Endothelial cell of umbilical vein (primary cell): ENCODE measurements at regions not wholly inside any gene's neighbourhood (a gene's known extent, or its start where the extent isn't known, plus 50 kb on each side); places are given as distances from the start of the nearest gene placed in this dataset. TPM values are rescaled to one million over a fixed set of nuclear protein-coding genes. Genes with fewer than 3 reads are reported as not detected.

Experiments
- BruUV-seq: library from RNA; stranded (reverse); fragments of 400-500 nt; replicated peaks from 2 replicates; lab custom pipeline; 2021; lab: Mats Ljungman, UMichigan
- CTCF ChIA-PET: fragments of 300-600, 350-600 bp; sonication (Branson Sonifier 250); formaldehyde crosslinking; loops from one replicate; lab custom pipeline; 2021; ENCODE audit warnings: antibody characterized with exemption, inconsistent platforms; lab: Charles Lee
- POLR2A ChIA-PET: fragments of 300-600, 350-600 bp; sonication (Branson Sonifier 250); formaldehyde crosslinking; loops from one replicate; lab custom pipeline; 2021; ENCODE audit warnings: antibody characterized with exemption, inconsistent platforms; lab: Charles Lee
- DNase-seq: peaks from one replicate; pipeline ENCODE4 v3.0.0-alpha.2; 2011; ENCODE audit warnings: low read depth, low spot score
- FAIRE-seq: peaks from 2 replicates; lab custom pipeline; 2011; peaks lifted over from hg19 to GRCh38; lab: Jason Lieb, UNC
- H2AFZ ChIP-seq: 2 replicates; pipeline ENCODE4 v1.6.0; 2012; ENCODE audit warnings: low read depth, low read length, control low read depth, inconsistent platforms
- H3K27ac ChIP-seq: 2 replicates; pipeline ENCODE4 v1.5.1; 2011; ENCODE audit warnings: low read depth, mild to moderate bottlenecking, control low read depth, low read length, moderate library complexity; ENCODE audit not compliant: insufficient read depth
- H3K27me3 ChIP-seq, 2 experiments: 2 replicates each; pipeline versions ENCODE4 v1.6.0 to v1.6.1; 2011; ENCODE audit warnings: low read length in 2 of 2, mixed read lengths in 1 of 2; ENCODE audit not compliant: control insufficient read depth in 2 of 2, insufficient read depth in 2 of 2
- H3K36me3 ChIP-seq, 2 experiments: 2 replicates in 1 of 2; 3 replicates in 1 of 2; pipeline ENCODE4 v1.5.1; 2011; ENCODE audit warnings: low read length in 2 of 2, mild to moderate bottlenecking in 1 of 2, moderate library complexity in 1 of 2; ENCODE audit not compliant: control insufficient read depth in 2 of 2, insufficient read depth in 2 of 2; ENCODE audit errors: extremely low read depth in 1 of 2
- H3K4me1 ChIP-seq: 3 replicates; pipeline ENCODE4 v1.5.1; 2011; ENCODE audit warnings: mild to moderate bottlenecking, low read length; ENCODE audit not compliant: control insufficient read depth, insufficient read depth; ENCODE audit errors: extremely low read depth
- H3K4me2 ChIP-seq: 2 replicates; pipeline ENCODE4 v1.6.1; 2011; ENCODE audit warnings: low read length, control low read depth, mixed read lengths; ENCODE audit not compliant: insufficient read depth
- H3K4me3 ChIP-seq, 3 experiments: fragments of 200-600 bp in 1 of 3; sonication (generic), shearing (Covaris generic) in 1 of 3; replicated peaks in 1 of 3; 2 replicates each; pipeline ENCODE4 v1.5.1; 2011 to 2016; ENCODE audit warnings: control low read depth in 3 of 3, low read length in 3 of 3, mild to moderate bottlenecking in 2 of 3, inconsistent platforms in 1 of 3, low read depth in 1 of 3, moderate library complexity in 1 of 3; ENCODE audit not compliant: insufficient read depth in 1 of 3
- H3K79me2 ChIP-seq: 2 replicates; pipeline ENCODE4 v1.6.0; 2012; ENCODE audit warnings: low read length, inconsistent platforms; ENCODE audit not compliant: control insufficient read depth, insufficient read depth
- H3K9ac ChIP-seq: replicated peaks from 2 replicates; pipeline ENCODE3; 2011; ENCODE audit warnings: low read length, control low read depth; ENCODE audit not compliant: insufficient read depth; ENCODE audit errors: extremely low read depth
- H3K9me1 ChIP-seq: replicated peaks from 3 replicates; pipeline ENCODE4 v1.6.0; 2011; ENCODE audit warnings: mild to moderate bottlenecking, low read length; ENCODE audit not compliant: control insufficient read depth, insufficient read depth; ENCODE audit errors: extremely low read depth
- H3K9me3 ChIP-seq: replicated peaks from 2 replicates; pipeline ENCODE4 v1.5.1; 2012; ENCODE audit warnings: low read length, inconsistent platforms; ENCODE audit not compliant: control insufficient read depth, insufficient read depth
- H4K20me1 ChIP-seq: replicated peaks from 2 replicates; pipeline ENCODE3; 2011; ENCODE audit warnings: mild to moderate bottlenecking, low read length; ENCODE audit not compliant: control insufficient read depth, insufficient read depth; ENCODE audit errors: extremely low read depth
- CTCF ChIP-seq, 2 donors: IDR thresholded peaks; 1 replicate in 1 of 2; 2 replicates in 1 of 2; pipeline ENCODE4 v1.5.1; 2011; ENCODE audit warnings: low read length in 2 of 2, mild to moderate bottlenecking in 2 of 2, moderate library complexity in 2 of 2, control low read depth in 1 of 2, inconsistent platforms in 1 of 2, low read depth in 1 of 2; ENCODE audit not compliant: insufficient read depth in 1 of 2; ENCODE audit errors: extremely low read depth in 1 of 2
- FOS ChIP-seq: IDR thresholded peaks from 2 replicates; pipeline ENCODE4 v1.6.1; 2011; ENCODE audit warnings: mild to moderate bottlenecking, low read length, moderate library complexity, borderline replicate concordance; ENCODE audit not compliant: insufficient read depth
- dilution Hi-C: fragments of 300-500 bp; cut with MboI; formaldehyde crosslinking; loops from one replicate; pipeline ENCODE4 v1.15.0; 2019; ENCODE audit warnings: low sequenced_read_pairs; ENCODE audit not compliant: extremely low pct_ligation_motif_present
- intact Hi-C: fragments of 100-400 bp; cut with micrococcal nuclease; formaldehyde crosslinking; loops from one replicate; pipeline ENCODE4 v1.10.0; 2022
- microRNA counts: library from miRNA; unstranded; fragments of <30 nt; microRNA quantifications from one replicate; lab custom pipeline; 2016
- microRNA-seq: library from miRNA; unstranded; fragments of <30 nt; microRNA quantifications from one replicate; pipeline ENCODE4 v1.2.0, GENCODE V29; 2021; ENCODE audit warnings: borderline number of aligned reads, borderline replicate concordance
- small RNA-seq: library from RNA; depleted of rRNA; stranded (forward); fragments of <200 nt; gene quantifications from one replicate; pipeline ENCODE3, GENCODE V24; 2012; ENCODE audit warnings: low replicate concordance, low read depth; ENCODE audit not compliant: insufficient read depth, insufficient read length

DNA sequence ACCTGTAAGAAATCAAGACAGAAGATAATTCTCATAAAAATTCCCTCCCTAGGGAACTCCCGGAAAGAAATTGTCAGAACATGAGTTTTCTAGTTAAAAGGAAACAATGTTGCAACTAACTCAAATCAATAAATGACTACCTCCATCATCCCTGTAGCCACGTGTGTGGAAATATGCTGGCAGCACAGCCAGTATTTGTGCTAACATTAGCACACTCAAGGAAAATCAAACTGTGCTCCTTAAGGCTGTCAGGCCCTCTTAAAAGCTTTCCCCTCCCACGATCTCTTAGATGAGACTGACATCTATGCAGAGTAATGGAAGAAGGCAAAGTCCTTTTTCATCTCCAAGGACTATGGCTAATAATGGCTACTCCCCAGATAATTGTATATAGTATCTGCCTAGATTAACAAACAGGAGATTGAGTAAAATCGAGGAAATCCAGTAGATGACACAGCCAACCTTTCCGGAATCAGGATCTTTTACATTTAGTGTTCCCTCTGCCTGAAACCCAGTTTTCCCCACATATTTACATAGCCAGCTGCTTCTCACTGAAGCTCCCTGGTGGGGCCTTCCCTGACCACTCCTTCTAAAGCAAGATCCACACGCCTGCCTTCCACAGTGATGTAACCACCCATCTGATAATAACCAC is 50.9 kb upstream of the NR5A2 start:
- intact Hi-C loops (no loop called here), dilution Hi-C loops (no loop called here)
- Histone ChIP-seq H3K4me2 (no peak overlapping the region), H3K27ac (no peak overlapping the region), H3K79me2 (no peaks in the 10 kb centered on the region), H3K9me1 (no peaks in the 10 kb centered on the region), H2AFZ (no peak overlapping the region), H3K9ac (no peak overlapping the region), H3K4me1 (no peaks in the 10 kb centered on the region), H3K27me3 (no peaks in the 10 kb centered on the region), H3K4me3 (no peak overlapping the region), H4K20me1 (no peaks in the 10 kb centered on the region), H3K36me3 (no peaks in the 10 kb centered on the region), H3K9me3 (no peaks in the 10 kb centered on the region)
- DNase-seq (no peak), FAIRE-seq (no peak)
- TF ChIP-seq CTCF (IDR thresholded peaks at IDR 0.05; ENCODE audit: extremely low read depth in 1 of 2, insufficient read depth in 1 of 2, low read depth in 1 of 2, low read length in 2 of 2) (no peak), FOS (no peak)
- ChIA-PET POLR2A (no interaction called here), CTCF (no interaction called here)
- no TSS peak for BruUV-seq

MicroRNAs encoded in the stretch of these regions (microRNA counts, 767-probe panel; counts per million panel counts)
- microRNA hsa-miR-181a-5p (lab: Ali Mortazavi, UCI) (18,077 counts per million, percentile 98 among the panel's probes with 10 or more counts), microRNA hsa-miR-181b-5p+hsa-miR-181d (lab: Ali Mortazavi, UCI) (723 counts per million, percentile 96 among the panel's probes with 10 or more counts)

Small RNA genes in the stretch of these regions (microRNA-seq; reads per million reads assigned to microRNA genes)
- gene MIR181A1 (1,039 reads per million, percentile 82 among the genes with 10 or more reads in this experiment), gene MIR181B1 (20.0 reads per million, percentile 35 among the genes with 10 or more reads in this experiment)

Small RNA genes in the stretch of these regions (small RNA-seq; reads per million reads assigned to genes)
- gene MIR181A1 (17.1 reads per million, percentile 75 among the genes with 10 or more reads in this experiment), gene MIR181B1 (7.7 reads per million, percentile 52 among the genes with 10 or more reads in this experiment), gene RNU6-778P (not detected)
